GM23338 (cell line): ENCODE measurements at regions not wholly inside any gene's neighbourhood (a gene's known extent, or its start where the extent isn't known, plus 50 kb on each side); places are given as distances from the start of the nearest gene placed in this dataset.

Experiments
- CREB1 ChIP-seq: fragments of 250-450 bp; sonication (Bioruptor Pico); IDR thresholded peaks from 2 replicates; pipeline ENCODE4 v1.5.0; 2020; ENCODE audit warnings: low read depth, mild to moderate bottlenecking, moderate library complexity
- CTCF ChIP-seq, 2 experiments: fragments of 200-600 bp in 1 of 2; sonication (generic) in 1 of 2; conservative IDR thresholded peaks; 2 replicates each; pipeline versions ENCODE4 v1.5.1 to v1.6.1; 2016 to 2017; ENCODE audit warnings: antibody characterized with exemption in 2 of 2, low read depth in 2 of 2, mild to moderate bottlenecking in 2 of 2, moderate library complexity in 1 of 2
- ETS1 ChIP-seq: IDR thresholded peaks from 2 replicates; pipeline ENCODE4 v1.6.1; 2016; ENCODE audit warnings: antibody characterized with exemption
- EZH2 ChIP-seq: fragments of 200-600 bp; sonication (generic); IDR thresholded peaks from one replicate; pipeline ENCODE4 v1.8.0; 2017; ENCODE audit warnings: antibody characterized with exemption, mild to moderate bottlenecking, low read depth; ENCODE audit not compliant: unreplicated experiment
- POLR2AphosphoS5 ChIP-seq: IDR thresholded peaks from 2 replicates; pipeline ENCODE4 v1.6.1; 2016; ENCODE audit warnings: antibody characterized with exemption, low read depth
- REST ChIP-seq: IDR thresholded peaks from one replicate; pipeline ENCODE4 v1.6.1; 2018; ENCODE audit warnings: antibody characterized with exemption; ENCODE audit not compliant: unreplicated experiment

GRCh38 chr2:22887845-22888244 is 497.1 kb upstream of the KLHL29 start:
- TF ChIP-seq EZH2, result no peak
- TF ChIP-seq CTCF (conservative IDR thresholded peaks at IDR 0.05; ENCODE audit: low read depth in 2 of 2), result no peak
- TF ChIP-seq POLR2AphosphoS5, result no peak
- TF ChIP-seq ETS1, result no peak
- no peak for TF ChIP-seq REST
- no peak for TF ChIP-seq CREB1 (CRISPR knock-in tag)
